Tibial nerve (tissue), 3 donors: ENCODE measurements at regions not wholly inside any gene's neighbourhood (a gene's known extent, or its start where the extent isn't known, plus 50 kb on each side); places are given as distances from the start of the nearest gene placed in this dataset.

Source experiments
- POLR2A ChIP-seq, 2 donors: fragments of 450-650 bp; IDR thresholded peaks; one replicate each; pipeline ENCODE4 v1.6.1; 2017; ENCODE audit warnings: antibody characterized with exemption in 2 of 2, mild to moderate bottlenecking in 2 of 2, moderate library complexity in 2 of 2
- TF ChIP-seq, protein P1 (sequence below), 5 experiments: fragments of 200-600 bp in 3 of 5; fragments of 450-650 bp in 2 of 5; sonication (generic) in 3 of 5; IDR thresholded peaks; one replicate each; pipeline ENCODE4 v1.5.1; 2016 to 2019; ENCODE audit warnings: antibody characterized with exemption in 5 of 5, mild to moderate bottlenecking in 3 of 5, moderate library complexity in 2 of 5

DNA sequence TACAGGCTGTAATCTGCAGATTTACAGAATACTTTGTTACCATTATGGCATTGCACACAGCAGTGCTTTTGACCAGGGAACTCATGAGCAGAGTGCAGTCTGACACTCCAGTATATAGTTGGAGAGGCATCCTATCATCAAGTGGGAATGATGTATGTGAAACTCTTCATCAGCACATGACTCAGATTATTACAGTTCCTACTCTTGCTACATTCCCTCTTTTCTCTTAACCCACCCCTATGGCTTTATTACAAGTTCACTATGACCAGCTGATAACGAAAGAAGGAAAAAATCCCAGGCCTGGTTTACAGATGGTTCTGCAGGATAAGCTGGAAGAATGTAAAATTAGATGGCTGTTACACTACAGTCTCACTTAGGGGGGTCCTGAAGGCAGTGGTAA is 385.9 kb downstream of the RASEF start:
- TF ChIP-seq, protein P1, sequence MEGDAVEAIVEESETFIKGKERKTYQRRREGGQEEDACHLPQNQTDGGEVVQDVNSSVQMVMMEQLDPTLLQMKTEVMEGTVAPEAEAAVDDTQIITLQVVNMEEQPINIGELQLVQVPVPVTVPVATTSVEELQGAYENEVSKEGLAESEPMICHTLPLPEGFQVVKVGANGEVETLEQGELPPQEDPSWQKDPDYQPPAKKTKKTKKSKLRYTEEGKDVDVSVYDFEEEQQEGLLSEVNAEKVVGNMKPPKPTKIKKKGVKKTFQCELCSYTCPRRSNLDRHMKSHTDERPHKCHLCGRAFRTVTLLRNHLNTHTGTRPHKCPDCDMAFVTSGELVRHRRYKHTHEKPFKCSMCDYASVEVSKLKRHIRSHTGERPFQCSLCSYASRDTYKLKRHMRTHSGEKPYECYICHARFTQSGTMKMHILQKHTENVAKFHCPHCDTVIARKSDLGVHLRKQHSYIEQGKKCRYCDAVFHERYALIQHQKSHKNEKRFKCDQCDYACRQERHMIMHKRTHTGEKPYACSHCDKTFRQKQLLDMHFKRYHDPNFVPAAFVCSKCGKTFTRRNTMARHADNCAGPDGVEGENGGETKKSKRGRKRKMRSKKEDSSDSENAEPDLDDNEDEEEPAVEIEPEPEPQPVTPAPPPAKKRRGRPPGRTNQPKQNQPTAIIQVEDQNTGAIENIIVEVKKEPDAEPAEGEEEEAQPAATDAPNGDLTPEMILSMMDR (IDR thresholded peaks at IDR 0.05), result no peak
- no peak for TF ChIP-seq POLR2A (IDR thresholded peaks at IDR 0.05)
